22Rv1 (cell line): ENCODE measurements at regions not wholly inside any gene's neighbourhood (a gene's known extent, or its start where the extent isn't known, plus 50 kb on each side); places are given as distances from the start of the nearest gene placed in this dataset.
A peak's percentile ranks its signal among the peaks of the same experiment; 100 is the strongest.
"Not testable (repeated sequence)": the region's sequence is repeated elsewhere in the genome, so short reads cannot be mapped to it uniquely, and the experiment has no call there.

Experiments used
- H3K27ac ChIP-seq: fragments of 450-650 bp; 2 replicates; pipeline ENCODE4 v1.5.1; 2017
- CTCF ChIP-seq: fragments of 450-650 bp; IDR thresholded peaks from 2 replicates; pipeline ENCODE4 v1.5.1; 2017; ENCODE audit warnings: mild to moderate bottlenecking
- ZFX ChIP-seq: fragments of 450-650 bp; IDR thresholded peaks from 2 replicates; pipeline ENCODE4 v1.6.1; 2017; ENCODE audit warnings: antibody characterized with exemption, borderline replicate concordance

- peak overlapping the region; percentile 64 for H3K27ac ChIP-seq
Observed at GRCh38 chr6:19892260-19892659, 55.1 kb downstream of the ID4 start.

GRCh38 chr6:19895866-19896692 lies 58.9 kb downstream of the ID4 start:
- no peak for TF ChIP-seq ZFX
- no peak for TF ChIP-seq CTCF
- H3K27ac ChIP-seq, result no peak overlapping the region

More at GRCh38 chr6:19892260-19892659, 55.1 kb downstream of the ID4 start:
- no peak for TF ChIP-seq CTCF
- no peak for TF ChIP-seq ZFX

GRCh38 chr6:19896693-19897010 lies 59.5 kb downstream of the ID4 start:
- no peak for TF ChIP-seq ZFX
- no peak for TF ChIP-seq CTCF
- no peak overlapping the region for H3K27ac ChIP-seq

GRCh38 chr6:19898141-19898740 lies 61.1 kb downstream of the ID4 start:
- TF ChIP-seq CTCF (no peak), ZFX (no peak)
- no peak overlapping the region for H3K27ac ChIP-seq

- TF ChIP-seq CTCF (no peak), ZFX (no peak)
- H3K27ac ChIP-seq, result no peak overlapping the region
Observed at GRCh38 chr6:19902201-19902600, 65.0 kb downstream of the ID4 start.

GRCh38 chr6:19904408-19904807 lies 67.2 kb downstream of the ID4 start:
- H3K27ac ChIP-seq, result not testable (repeated sequence)
- peak; percentile 64 for TF ChIP-seq CTCF

GRCh38 chr6:19905584-19905983 lies 68.4 kb downstream of the ID4 start:
- H3K27ac ChIP-seq, result no peak overlapping the region

More at GRCh38 chr6:19905584-19905983, 68.4 kb downstream of the ID4 start:
- no peak for TF ChIP-seq ZFX
- TF ChIP-seq CTCF, result no peak
